OCI-M1 (cell line): ENCODE measurements at regions not wholly inside any gene's neighbourhood (a gene's known extent, or its start where the extent isn't known, plus 50 kb on each side); places are given as distances from the start of the nearest gene placed in this dataset.

Experiments used
- DNase-seq: peaks from one replicate; lab custom pipeline; 2025; lab: John Stamatoyannopoulos, UW

- no peak for DNase-seq
Observed at GRCh38 chr5:19352120-19352519, 635.9 kb downstream of the CDH18 start.

GRCh38 chr5:19369048-19369447, 619.0 kb downstream of the CDH18 start:
- DNase-seq = no peak

- no peak for DNase-seq
Observed at GRCh38 chr5:19369561-19369960, 618.4 kb downstream of the CDH18 start.

GRCh38 chr5:19370655-19371386, 617.2 kb downstream of the CDH18 start:
- DNase-seq = no peak

GRCh38 chr5:19388391-19388790, 599.6 kb downstream of the CDH18 start:
- no peak for DNase-seq

GRCh38 chr5:19401032-19401431, 587.0 kb downstream of the CDH18 start:
- peak; percentile 36 for DNase-seq

GRCh38 chr5:19406576-19407365, 581.2 kb downstream of the CDH18 start:
- no peak for DNase-seq

- no peak for DNase-seq
Observed at GRCh38 chr5:19408149-19408548, 579.9 kb downstream of the CDH18 start.

- no peak for DNase-seq
Observed at GRCh38 chr5:19411936-19412335, 576.1 kb downstream of the CDH18 start.
